Tibial nerve (tissue), 4 donors: ENCODE measurements at regions not wholly inside any gene's neighbourhood (a gene's known extent, or its start where the extent isn't known, plus 50 kb on each side); places are given as distances from the start of the nearest gene placed in this dataset.

Source experiments
- DNase-seq, 2 donors: peaks; one replicate each; pipeline ENCODE4 v3.0.0-alpha.2; 2019; ENCODE audit warnings: low spot score in 2 of 2
- H3K27ac ChIP-seq, 4 donors: fragments of 200-600 bp; sonication (generic) in 3 of 4; one replicate each; pipeline ENCODE4 v1.5.1; 2017 to 2019; ENCODE audit warnings: mild to moderate bottlenecking in 1 of 4
- H3K27me3 ChIP-seq, 2 donors: fragments of 200-600 bp; sonication (generic) in 1 of 2; one replicate each; pipeline versions ENCODE4 v1.5.1 to v1.6.0; 2017 to 2019
- H3K36me3 ChIP-seq, 3 donors: fragments of 200-600 bp; sonication (generic); one replicate each; pipeline ENCODE4 v1.5.1; 2018 to 2019
- H3K4me1 ChIP-seq, 4 donors: fragments of 200-600 bp; sonication (generic) in 3 of 4; one replicate each; pipeline ENCODE4 v1.5.1; 2017 to 2019
- H3K4me3 ChIP-seq, 4 donors: fragments of 200-600 bp; sonication (generic) in 3 of 4; one replicate each; pipeline ENCODE4 v1.5.1; 2017 to 2019; ENCODE audit warnings: mild to moderate bottlenecking in 1 of 4, moderate library complexity in 1 of 4
- H3K9me3 ChIP-seq, 4 donors: fragments of 200-600 bp; sonication (generic) in 3 of 4; one replicate each; pipeline ENCODE4 v1.5.1; 2017 to 2019
- EP300 ChIP-seq, 2 donors: sonication (generic); formaldehyde crosslinking; IDR thresholded peaks; one replicate each; pipeline ENCODE4 v1.6.1; 2017; ENCODE audit warnings: antibody characterized with exemption in 2 of 2, mild to moderate bottlenecking in 1 of 2
- POLR2A ChIP-seq, 2 donors: fragments of 450-650 bp; IDR thresholded peaks; one replicate each; pipeline ENCODE4 v1.6.1; 2017; ENCODE audit warnings: antibody characterized with exemption in 2 of 2, mild to moderate bottlenecking in 2 of 2, moderate library complexity in 2 of 2
- WGBS, 2 donors: methylation state at CpG; one replicate each; pipeline ENCODE4 v1.1.5; 2018; 5-methylcytosine and 5-hydroxymethylcytosine counted together
- TF ChIP-seq, protein P1 (sequence below), 5 experiments: fragments of 200-600 bp in 3 of 5; fragments of 450-650 bp in 2 of 5; sonication (generic) in 3 of 5; IDR thresholded peaks; one replicate each; pipeline ENCODE4 v1.5.1; 2016 to 2019; ENCODE audit warnings: antibody characterized with exemption in 5 of 5, mild to moderate bottlenecking in 3 of 5, moderate library complexity in 2 of 5

DNA sequence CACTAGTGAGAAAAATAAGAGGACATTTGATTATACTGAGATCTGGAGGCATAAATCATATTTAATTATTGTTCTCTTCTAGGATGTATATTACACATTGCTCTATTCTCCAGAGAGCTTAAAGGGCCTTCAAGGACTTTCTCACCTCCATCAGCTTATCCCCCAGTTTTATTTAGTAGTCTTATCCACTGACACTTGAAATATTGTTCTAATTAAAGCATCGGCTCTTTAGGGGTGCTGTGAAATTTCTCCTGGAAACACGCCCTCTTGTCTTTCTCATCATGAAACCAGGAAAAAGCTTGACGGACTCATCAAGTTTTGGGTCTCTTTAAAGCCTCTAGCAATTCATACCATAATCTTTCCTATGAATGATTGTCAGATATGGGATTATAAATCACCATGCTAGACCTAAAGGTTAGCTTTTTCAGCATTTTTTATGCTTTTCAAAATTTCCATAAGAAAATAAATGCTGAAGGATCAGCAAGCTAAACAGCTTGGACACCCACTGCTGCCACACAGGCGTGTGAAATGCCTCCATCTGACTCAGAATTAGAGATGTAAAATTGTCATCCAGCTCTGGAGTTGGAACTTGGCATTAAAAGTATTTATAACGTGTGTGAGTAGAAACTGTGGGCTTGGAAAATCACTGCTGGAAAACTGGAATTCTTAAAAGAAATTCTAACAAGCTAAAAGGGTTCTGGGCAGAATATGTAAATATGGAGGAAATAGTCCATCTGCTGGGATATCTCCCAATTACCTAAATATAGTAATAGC lies 216.3 kb downstream of the CHRM2 start:
- no peaks in the 10 kb centered on the region for H3K36me3 ChIP-seq
- H3K4me3 ChIP-seq = no peak overlapping the region
- DNase-seq = no peak
- H3K9me3 ChIP-seq = no peaks in the 10 kb centered on the region
- no peak for TF ChIP-seq EP300 (IDR thresholded peaks at IDR 0.05)
- TF ChIP-seq, protein P1, sequence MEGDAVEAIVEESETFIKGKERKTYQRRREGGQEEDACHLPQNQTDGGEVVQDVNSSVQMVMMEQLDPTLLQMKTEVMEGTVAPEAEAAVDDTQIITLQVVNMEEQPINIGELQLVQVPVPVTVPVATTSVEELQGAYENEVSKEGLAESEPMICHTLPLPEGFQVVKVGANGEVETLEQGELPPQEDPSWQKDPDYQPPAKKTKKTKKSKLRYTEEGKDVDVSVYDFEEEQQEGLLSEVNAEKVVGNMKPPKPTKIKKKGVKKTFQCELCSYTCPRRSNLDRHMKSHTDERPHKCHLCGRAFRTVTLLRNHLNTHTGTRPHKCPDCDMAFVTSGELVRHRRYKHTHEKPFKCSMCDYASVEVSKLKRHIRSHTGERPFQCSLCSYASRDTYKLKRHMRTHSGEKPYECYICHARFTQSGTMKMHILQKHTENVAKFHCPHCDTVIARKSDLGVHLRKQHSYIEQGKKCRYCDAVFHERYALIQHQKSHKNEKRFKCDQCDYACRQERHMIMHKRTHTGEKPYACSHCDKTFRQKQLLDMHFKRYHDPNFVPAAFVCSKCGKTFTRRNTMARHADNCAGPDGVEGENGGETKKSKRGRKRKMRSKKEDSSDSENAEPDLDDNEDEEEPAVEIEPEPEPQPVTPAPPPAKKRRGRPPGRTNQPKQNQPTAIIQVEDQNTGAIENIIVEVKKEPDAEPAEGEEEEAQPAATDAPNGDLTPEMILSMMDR (IDR thresholded peaks at IDR 0.05) = no peak
- TF ChIP-seq POLR2A (IDR thresholded peaks at IDR 0.05) = no peak
- H3K27ac ChIP-seq = no peak overlapping the region
- H3K27me3 ChIP-seq = no peaks in the 10 kb centered on the region
- WGBS, 2 donors = 46 to 57% methylated on average over 5 of the region's 5 CpGs
- no peaks in the 10 kb centered on the region for H3K4me1 ChIP-seq

DNA sequence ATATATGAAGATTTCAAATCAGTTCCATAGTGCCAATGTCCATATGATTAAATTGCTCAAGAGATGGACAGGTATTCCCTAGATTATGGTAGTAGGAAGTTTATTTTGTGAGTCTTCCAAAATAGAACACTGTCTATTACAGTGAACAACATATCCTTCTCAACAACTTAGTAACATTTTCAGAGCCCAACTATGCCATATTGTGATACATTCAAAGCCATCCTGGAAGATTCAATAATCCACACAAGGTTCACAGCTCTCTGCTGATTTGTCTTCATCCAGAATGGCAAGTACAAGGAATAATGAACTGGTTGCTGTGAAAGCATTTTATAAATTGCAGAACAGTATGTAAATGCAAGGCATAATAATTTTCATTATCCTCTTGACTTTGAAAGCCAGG lies 213.9 kb downstream of the CHRM2 start:
- H3K27me3 ChIP-seq = no peaks in the 10 kb centered on the region
- TF ChIP-seq, protein P1 (IDR thresholded peaks at IDR 0.05) = no peak
- TF ChIP-seq EP300 (IDR thresholded peaks at IDR 0.05) = no peak
- TF ChIP-seq POLR2A (IDR thresholded peaks at IDR 0.05) = no peak
- no peaks in the 10 kb centered on the region for H3K4me1 ChIP-seq
- no peaks in the 10 kb centered on the region for H3K36me3 ChIP-seq
- no peak for DNase-seq
- H3K9me3 ChIP-seq = no peaks in the 10 kb centered on the region
- H3K4me3 ChIP-seq = no peak overlapping the region
- H3K27ac ChIP-seq = no peak overlapping the region

DNA sequence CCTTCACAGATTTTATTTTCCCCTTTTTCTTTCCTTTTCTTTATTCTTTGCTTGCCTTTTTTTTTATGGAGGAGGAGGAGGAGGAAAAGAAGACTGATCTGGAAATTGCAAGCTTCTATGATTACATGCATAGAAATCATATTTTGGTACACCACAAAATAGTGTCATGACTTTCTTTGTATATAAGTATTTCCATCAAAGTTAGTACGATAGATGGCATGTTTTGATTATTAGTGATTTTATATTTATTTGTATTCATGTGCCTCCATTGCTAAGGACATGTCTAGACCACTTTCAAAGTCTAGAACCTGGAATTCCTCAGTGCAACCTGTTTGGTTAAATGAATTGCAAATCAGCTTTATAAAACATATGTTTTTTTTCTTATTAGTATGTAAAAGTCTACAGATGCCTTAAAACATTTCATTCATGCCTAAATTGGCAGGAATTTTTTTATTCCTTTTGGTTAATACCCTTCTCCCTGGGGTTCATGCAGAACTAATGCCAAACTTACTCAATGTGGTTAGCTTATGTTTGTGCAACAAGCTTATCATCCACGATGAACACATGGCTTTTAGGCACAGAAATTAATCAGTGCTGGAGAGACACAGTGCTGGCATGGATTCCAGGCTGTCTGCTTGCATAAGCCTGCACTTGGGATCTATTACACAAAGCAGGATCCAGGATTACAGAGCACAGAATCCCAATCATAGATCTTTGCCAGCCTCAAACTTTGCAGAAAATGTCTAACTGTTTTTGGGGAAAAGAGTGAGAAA lies 213.1 kb downstream of the CHRM2 start:
- Histone ChIP-seq H3K36me3 (no peaks in the 10 kb centered on the region), H3K4me1 (no peaks in the 10 kb centered on the region), H3K4me3 (no peak overlapping the region), H3K27ac (no peak overlapping the region), H3K27me3 (no peaks in the 10 kb centered on the region), H3K9me3 (no peaks in the 10 kb centered on the region)
- peak in 1 of 2 donors; percentile 67 for DNase-seq
- 40 to 51% methylated on average over 2 of the region's 2 CpGs for WGBS, 2 donors
- TF ChIP-seq POLR2A (IDR thresholded peaks at IDR 0.05) (no peak), EP300 (IDR thresholded peaks at IDR 0.05) (peak in 1 of 2 donors; percentile 72)
- TF ChIP-seq, protein P1 (IDR thresholded peaks at IDR 0.05) = no peak

DNA sequence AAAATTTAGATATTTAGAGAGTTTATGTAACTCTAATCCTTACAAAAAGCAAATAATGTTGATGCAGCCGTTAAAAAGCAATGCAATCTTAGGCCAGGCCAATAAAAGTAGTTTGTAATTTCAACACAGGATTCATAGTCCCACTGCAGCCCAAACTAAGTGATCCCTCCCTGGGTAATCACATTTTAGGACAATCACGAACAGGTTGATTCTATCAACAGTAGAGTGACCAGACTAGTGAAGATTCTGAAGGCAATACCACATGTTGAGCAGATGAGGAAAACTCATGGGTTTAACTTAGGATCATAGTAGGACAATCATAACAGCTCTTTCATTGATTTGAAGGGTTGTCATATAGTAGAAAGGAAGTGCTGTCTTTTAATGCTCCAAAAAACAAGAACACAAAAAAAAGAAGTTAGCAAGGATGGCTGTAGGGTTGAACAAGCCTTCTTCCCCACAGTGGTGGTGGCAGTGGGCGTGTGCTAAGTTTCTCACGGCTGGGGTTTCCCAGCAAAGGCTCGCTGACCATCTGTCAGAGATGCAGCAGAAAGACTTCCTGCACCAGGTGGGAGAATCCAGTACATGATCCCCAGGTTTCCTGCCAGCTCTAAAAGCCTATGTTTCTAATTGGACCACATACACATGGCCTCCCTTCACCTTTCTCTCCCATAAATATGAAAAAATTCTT lies 212.2 kb downstream of the CHRM2 start:
- no peaks in the 10 kb centered on the region for H3K9me3 ChIP-seq
- DNase-seq = no peak
- no peaks in the 10 kb centered on the region for H3K4me1 ChIP-seq
- no peak for TF ChIP-seq POLR2A (IDR thresholded peaks at IDR 0.05)
- TF ChIP-seq, protein P1 (IDR thresholded peaks at IDR 0.05) = no peak
- no peak for TF ChIP-seq EP300 (IDR thresholded peaks at IDR 0.05)
- H3K27ac ChIP-seq = no peak overlapping the region
- H3K27me3 ChIP-seq = no peaks in the 10 kb centered on the region
- H3K4me3 ChIP-seq = no peak overlapping the region
- WGBS, 2 donors = 55 to 65% methylated on average over 5 of the region's 5 CpGs
- H3K36me3 ChIP-seq = no peaks in the 10 kb centered on the region

DNA sequence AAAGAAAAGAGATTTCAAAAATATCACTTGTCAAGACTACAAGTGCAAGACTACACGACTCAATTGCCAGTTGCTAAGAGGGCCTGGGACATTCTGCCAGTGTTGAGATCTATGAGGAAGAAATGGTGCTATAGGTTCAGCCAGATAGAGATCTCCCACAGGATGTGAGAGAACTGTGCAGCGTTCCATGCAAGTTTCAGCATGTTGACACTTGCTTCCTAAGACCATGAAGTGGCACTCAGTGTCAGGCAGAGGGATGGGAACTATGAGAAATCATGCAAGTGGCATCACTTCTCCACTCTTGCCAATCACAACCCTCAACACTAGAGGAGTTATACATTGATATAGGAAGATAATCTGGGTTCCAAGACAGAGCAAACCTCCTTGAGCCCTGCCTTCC lies 210.3 kb downstream of the CHRM2 start:
- Histone ChIP-seq H3K27ac (no peak overlapping the region), H3K9me3 (no peaks in the 10 kb centered on the region), H3K36me3 (no peaks in the 10 kb centered on the region), H3K4me1 (no peaks in the 10 kb centered on the region), H3K27me3 (no peaks in the 10 kb centered on the region), H3K4me3 (no peak overlapping the region)
- TF ChIP-seq POLR2A (IDR thresholded peaks at IDR 0.05) (no peak), EP300 (IDR thresholded peaks at IDR 0.05) (no peak)
- TF ChIP-seq, protein P1 (IDR thresholded peaks at IDR 0.05) = no peak
- WGBS, 2 donors = 86 to 90% methylated on average over 2 of the region's 2 CpGs
- no peak for DNase-seq
